GM18498 (cell line): ENCODE measurements at regions not wholly inside any gene's neighbourhood (a gene's known extent, or its start where the extent isn't known, plus 50 kb on each side); places are given as distances from the start of the nearest gene placed in this dataset.

Experiments
- ATAC-seq: cut with Tn5 transposase; IDR thresholded peaks from one replicate; pipeline ENCODE4 v1.9.1; 2021; ENCODE audit warnings: mild to moderate bottlenecking, moderate library complexity; ENCODE audit not compliant: unreplicated experiment

DNA sequence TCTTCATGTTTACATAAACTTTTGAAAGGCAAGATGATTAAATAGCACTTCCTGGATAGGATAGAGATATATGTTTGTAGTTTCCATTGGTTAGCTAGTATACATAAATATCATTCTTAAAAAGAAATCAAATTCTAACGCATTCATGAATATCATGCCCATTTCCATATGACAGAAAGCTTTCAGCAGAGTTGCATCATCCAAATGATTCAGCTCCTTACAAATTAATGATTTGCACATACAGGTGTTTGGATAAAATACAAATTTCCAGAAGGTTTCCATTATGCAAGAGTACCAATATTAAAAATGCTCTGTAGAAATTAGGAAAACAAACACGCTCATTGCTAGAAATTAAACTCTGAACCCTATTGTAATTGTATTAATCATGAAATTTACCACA, 264.4 kb downstream of the FOXG1 start:
- ATAC-seq = no peak

DNA sequence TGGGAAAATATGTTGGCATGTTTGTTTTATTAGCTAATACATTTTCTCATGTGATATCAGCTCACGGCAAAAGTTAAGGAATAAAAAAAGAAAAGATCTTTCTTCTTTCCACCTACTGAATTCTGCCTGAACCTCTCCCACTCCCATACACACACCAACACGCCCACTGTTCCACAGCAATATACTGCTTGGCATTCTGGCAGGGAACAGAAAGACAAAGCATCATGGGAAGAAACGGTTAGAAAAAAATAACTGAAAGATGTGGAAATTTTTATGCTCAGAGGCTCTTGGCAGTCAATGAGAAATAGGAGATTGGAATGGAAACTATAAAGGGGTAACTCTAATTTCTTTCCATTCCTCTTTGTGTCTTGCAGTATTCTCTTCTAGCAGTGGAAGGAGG, 268.5 kb downstream of the FOXG1 start:
- no peak for ATAC-seq

DNA sequence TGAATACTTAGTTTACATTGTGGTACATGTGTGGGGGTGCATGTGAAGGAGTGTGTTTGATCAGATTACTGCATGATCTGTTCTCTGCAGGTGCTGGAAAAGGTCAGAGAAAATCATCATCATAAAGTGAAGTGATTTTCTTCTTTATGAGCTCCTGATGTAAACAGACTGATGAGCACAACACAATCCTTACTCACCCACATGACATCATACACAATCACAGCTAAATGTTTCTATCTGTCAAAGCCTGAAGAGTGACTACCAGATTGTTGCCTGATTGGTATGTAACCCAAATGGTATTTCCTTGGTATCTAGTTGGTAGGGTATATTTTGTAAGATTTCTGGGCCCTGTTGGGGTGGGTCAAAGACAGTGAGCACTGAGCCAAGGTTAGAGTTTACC, 270.8 kb downstream of the FOXG1 start:
- no peak for ATAC-seq

DNA sequence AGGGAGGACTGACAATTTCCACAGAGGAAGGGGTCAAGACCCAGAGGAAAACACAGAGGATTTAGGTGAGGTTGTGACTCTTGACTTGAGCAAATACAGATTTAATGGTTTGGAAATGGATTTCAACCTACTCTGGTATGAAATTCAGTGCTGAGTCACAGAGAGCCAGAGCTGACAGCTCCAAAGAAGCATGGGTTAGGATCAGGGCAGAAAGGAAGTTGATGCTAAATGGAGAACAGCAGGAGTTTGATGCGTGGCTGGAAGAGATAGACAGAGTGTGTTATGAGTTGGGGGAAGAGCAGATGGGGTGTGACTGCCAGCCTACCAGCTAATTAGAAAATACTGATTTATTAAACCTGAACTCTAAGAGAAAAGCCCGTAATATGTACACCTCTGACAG, 272.6 kb downstream of the FOXG1 start:
- ATAC-seq = no peak

DNA sequence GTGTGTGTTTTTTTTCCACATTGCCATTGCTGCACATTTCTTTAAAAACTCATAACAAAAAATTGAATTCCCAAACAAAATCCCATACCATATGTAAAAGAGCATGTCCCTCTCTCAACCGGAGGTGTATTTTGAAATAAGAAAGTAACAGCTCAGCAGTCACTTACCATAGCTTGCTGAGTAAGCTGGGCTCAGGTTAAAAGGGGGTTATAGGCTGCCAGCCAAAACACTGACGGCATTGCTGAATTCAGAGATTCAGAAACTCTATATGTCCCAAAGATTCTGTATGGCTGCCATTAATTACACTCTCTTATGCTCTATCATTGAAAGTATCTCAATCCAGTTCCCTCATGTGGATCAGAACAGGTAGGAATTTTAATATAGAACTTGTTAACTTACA, 276.0 kb downstream of the FOXG1 start:
- no peak for ATAC-seq

DNA sequence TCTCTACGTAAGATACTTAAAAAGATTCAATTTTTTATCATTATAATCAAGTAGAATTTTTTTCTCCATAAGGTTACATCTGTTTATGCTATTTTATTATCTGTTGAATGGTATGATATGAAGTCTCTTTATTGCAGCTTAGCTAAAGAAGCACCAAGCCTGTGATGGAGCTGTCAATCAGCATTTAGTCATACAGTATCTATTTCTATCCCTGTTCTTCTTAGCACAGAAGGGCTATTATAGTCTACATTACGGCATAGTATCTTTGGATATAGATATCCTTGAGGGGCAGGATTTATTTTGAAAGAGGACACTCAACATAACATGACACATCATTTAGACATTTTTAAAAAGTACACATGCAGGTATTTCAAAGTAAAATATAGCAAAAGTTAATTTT, 277.1 kb downstream of the FOXG1 start:
- ATAC-seq = no peak

DNA sequence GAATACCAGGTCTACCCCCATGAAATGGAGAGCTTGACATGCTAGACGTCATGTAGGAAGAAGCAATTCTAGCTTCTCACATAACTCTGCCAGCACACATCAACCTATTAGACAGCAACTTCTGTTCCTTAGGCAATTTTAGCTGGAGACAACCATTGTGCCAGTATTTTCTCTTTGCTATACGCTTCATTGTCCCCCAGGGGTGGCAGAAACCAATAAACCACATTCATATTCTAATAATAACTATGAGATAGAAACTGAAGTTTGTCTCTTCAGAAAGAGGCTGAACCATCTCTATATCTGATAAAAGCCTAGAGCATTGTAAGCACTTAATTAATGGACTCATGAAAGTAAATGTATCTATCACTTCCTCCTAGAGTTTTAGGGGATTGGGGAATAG, 278.6 kb downstream of the FOXG1 start:
- no peak for ATAC-seq

DNA sequence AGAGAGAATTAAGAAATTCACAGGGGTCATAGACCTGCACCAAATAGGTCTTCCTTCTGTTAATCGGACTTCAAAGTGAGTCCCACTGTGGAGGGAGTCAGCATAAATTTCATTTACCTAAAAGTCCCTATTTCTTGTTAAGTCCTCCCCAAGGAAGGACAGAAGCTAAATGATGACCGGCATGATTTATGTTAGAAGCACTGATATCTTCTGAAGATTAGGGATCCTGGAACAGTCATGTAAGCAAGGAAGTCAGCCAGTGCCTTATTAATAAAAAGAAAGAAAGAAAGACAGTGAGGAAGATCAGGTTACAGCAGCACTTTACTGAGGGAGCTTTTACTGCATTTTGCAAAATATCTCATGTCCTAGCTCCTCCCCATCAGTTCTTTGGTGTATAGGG, 287.5 kb downstream of the FOXG1 start:
- ATAC-seq = no peak

DNA sequence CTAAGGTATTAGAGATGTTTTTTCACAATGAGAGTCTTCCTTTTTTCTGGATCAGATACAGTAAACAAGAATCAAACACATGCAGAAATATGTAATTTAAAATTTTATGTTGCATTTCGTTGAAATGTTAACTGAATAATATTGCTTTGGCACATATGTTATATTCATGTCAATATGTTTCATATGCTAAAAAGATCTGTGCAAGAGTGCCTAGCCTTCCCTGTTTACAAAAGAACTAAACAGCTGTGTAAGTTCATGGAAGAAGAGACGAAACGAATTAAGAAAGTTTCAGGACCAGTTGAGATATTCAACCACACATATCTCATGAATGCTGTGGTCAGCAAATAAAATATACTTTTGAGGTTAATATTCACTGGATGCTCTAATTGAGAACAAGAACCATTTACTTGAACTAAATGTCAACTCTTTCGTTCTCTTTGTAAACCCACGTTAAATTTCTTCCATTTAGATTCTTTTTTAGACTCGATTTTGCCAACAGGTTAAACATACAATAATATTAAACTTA, 289.5 kb downstream of the FOXG1 start:
- ATAC-seq = no peak

DNA sequence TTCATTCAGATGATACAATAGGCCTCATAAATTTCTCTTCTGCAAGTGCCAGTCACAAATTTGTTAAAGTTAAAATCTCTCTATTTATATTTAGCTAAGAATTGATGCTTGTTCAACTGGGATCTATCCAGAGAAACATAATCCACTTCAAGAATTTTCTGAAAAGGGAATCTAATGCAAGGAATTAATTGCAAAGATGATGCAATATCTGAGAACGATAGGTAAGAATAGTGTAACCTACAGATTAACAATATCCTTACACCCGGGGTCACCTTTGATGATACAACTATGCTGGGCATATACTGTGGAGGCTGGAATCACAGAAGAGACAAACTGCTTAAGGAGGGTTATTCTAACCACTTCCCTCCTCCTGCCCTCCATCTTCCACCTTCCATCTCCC, 295.1 kb downstream of the FOXG1 start:
- ATAC-seq = no peak

DNA sequence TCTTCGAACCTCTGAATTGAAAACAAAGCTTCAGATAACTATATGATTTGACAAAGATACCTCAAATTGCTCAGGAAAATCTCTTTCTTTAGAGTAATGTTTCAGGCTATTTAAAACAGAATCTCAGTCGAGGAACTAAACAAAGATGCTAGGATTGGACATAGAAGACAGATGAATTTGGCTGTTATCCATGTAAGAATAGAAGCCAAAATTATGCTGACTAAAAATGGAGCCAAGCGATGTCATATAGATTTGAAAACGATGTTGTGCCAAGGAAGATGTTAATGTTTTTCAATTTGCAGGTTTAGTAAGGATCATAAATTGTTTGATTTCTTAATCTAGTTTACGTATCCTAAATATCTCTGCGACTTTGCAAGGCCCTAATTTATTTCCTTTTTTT, 295.9 kb downstream of the FOXG1 start:
- ATAC-seq = no peak

DNA sequence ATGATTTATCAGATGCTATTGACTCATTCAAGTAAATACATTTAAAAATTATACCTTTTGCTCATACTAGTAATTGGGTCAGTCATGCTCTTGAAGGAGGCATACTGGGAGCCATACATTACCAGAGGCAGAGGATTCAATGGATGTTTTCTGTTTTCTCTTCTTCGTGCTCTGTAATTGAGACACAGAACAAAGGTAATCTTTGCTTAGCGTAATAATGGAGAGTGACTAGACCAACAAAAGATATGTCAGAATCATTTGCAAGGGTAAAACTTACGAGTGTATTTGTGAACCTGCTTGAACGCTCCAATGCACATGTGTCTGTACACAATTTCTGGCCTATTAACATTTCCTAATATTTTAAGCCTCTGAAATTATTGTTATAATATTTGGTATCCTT, 296.4 kb downstream of the FOXG1 start:
- no peak for ATAC-seq

DNA sequence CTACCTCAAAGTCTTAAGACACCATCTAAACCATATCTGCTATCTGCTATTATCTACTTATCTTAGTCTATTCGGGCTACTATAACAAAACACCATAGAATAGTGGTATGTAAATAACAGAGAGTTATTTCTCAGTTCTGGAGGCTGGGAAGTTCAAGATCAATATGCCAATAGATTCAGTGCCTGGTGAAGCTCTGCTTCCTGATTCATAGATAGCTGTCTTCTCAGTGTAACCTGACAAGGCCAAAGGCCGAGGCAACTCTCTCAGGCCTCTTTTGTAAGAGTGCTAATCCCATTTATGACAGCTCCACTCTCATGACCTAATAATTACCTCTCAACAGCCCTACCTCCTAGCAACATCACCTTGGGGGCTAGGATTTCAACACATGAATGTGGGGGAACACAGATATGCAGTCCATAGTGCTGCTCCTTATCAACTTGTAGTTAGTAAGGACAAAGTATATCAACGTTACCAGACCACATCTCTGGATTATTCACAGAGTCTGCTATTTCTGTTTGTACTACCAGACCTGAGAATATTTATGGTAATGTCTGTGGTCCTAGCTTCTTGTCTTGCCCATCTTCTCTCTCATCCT, 297.8 kb downstream of the FOXG1 start:
- no peak for ATAC-seq

DNA sequence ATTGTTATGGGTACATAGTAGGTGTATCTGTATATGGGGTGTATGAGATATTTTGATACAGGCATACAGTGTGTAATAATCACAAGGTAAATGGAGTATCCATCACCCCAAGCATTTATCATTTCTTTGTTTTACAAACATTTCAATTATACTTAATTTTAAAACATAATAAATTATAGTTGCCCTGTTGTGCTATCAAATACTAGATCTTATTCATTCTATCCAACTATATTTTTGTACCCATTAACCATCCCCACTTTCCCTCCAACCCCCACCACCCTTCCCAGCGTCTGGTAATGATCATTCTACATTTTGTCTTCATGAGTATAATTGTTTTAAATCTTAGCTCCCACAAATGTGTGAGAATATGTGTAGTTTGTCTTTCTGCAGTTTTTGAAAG, 302.6 kb downstream of the FOXG1 start:
- no peak for ATAC-seq

DNA sequence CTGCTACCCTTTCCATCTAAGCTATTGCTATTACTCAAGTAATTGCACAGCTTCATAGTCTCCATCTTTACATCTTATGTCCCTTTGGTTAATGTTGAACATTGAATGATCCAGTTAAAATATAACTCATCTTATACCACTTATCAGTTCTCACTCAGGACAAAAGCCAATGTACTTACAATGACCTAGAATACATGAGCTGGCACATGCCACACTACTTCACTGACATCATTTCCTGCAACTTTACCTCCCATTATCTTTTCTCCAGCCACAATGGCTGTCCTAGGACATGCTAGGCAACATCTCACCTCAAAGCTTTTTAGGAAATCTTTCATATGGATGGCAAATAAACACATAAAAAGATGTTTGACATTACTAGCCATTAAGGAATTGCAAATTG, 309.2 kb downstream of the FOXG1 start:
- ATAC-seq = no peak

DNA sequence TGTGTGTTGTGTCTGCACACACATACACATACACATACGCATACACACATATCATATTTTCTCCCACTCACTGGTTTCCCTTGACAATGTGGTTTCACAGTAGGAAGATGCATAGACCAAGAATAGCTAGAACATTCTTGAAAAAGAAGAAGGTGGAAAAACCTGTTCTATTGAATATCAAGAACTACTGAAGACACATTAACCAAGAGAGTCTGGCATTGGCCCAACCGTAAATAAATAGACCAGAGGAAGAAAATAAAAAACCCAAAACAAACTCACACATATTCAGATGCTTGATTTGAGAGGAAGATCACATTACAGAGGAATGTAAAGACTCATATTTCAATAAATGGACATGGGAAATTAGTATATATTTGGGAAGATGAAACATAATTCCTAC, 311.3 kb downstream of the FOXG1 start:
- ATAC-seq = no peak

DNA sequence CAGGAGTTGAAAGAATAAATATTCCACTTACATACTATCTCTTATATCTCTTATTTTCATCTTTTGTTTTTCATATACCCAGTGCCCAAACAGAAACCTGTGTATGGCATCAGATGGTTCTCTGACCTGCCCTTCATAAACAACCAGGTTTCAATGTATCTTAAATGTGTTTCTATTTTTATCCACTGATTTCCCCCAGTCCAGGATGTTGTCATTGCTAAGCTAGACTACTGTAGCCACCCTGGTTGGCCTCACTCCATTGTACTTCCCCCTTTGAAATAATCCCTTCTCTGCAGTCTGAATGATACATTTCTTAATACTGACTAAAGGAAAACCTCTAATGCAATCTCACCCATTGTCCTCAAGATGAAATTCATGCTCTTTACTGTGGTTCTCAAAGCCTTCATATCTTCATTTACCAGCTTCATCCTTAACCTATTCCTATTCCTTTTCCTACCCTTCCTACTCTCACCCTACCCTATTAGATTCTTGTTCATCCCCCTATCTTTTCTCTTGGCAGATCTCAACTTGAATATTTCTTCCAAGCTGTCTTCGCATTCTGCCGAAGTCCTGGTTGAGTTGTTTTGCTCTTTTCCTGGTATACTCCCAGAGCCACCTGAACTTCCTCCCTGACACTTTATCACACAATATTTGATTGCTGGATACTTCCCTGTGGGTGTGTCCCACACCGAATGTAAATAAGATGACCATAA, 312.4 kb downstream of the FOXG1 start:
- no peak for ATAC-seq

DNA sequence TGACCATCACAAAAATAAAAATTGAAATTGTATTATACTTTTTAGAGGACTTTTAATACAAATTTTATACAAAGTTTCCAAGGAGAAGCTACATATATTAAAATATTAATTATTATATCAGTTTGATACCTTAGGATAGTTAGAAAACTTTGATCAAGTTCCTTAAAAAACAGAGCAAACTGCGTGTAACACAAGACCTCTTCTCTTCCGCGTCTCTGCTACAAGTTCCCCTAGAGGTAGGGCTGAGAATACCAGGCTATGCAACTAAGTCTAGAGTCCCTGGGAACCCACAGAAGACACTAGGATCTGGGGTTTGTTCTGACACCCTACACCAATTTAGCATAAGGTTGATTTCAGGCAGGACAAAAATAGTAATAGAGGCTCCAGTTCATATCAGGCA, 319.0 kb downstream of the FOXG1 start:
- no peak for ATAC-seq

DNA sequence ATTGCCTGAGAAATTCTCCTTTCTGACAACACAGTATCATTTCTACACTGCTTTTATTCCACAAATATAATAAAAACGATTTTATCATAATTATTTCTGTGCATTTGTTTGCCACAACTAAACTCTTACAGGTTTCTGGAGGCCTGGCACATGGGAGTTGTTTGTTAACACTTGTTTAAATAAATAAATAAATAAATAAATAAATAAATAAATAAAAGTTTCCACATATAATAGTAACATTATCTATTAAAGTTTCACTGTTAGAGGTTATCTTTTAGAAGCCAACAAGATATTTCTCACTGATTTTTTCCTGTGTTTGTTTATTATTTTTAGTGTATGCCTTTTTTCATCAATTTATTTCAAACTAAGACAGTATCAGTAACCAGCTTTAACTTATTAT, 323.3 kb downstream of the FOXG1 start:
- ATAC-seq = no peak

DNA sequence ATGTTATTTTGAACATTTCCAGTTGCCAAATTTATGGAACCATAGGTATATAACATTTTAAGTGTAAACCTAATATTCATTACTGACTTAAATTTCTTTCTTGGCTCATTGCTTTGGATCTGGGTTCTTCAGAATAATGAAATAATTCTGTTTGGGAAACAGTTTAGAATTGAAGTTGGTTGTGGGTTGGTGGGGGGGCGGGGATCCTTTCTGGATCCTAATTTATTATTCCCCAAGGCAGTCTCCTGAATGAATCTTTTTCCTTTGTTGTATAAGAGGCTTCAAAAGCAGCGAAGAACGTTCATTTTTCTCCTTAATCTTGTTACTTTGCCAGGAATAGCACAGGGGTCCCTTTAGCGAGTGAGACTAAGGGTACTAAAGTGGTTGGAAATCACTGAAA, 325.5 kb downstream of the FOXG1 start:
- no peak for ATAC-seq

DNA sequence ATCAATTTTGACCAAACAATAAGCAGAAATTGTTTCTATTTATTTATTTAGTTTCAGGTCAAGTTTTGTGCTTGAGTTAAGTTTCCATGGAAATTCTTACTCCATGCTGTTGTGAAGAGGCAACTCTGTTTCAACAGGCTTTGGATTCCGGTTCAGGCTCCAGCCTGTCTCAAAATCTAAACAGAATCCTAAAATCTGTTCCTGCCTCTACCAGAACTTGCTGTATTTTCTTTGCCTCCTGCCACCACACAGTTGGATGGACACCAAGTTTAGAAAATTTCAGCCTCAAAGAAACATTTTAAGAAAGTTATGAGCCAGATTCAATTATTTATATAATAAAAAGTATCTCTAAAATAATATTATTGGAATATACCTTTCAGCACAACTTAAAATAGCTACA, 330.9 kb downstream of the FOXG1 start:
- ATAC-seq = no peak

DNA sequence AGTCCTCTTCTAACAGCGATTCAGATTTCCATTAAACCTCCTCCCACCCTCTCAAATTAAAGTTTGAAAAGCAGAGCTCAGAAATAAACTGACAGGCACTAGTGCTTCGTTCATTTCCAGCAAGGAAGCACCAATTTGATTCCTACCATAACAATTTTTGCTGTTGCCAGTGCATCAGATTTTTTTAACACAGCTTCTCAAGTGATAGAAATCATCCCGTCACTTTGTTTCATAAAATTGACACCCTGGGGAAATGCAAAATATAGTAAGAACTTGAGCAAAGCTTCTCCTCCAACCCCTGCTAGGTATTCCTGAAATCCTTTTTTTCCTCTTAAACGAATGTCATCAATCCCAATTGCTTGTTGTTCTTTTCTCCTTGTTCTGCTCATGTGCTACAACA, 332.1 kb downstream of the FOXG1 start:
- ATAC-seq = no peak

DNA sequence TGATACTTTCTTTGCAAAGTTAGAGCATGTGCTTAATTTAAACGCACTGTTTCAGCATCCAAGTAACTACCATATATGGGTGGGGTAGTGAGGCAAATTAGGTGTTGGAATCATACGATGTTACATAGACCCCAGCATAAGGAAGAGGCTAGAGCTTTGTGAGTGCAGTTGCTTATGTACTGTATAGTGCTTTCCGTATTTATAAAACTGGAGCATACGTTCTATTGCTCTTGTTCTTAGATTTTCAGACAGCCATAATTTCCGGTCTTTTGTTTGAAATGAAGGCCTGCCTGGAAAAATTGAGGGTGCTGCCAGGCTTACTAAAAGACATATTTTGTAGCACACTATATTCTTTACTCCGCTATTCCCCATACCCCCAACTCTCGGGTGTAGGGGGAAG, 335.7 kb downstream of the FOXG1 start:
- no peak for ATAC-seq
